ENCODE measurements at regions not wholly inside any gene's neighbourhood (a gene's known extent, or its start where the extent isn't known, plus 50 kb on each side); places are given as distances from the start of the nearest gene placed in this dataset.

DNA sequence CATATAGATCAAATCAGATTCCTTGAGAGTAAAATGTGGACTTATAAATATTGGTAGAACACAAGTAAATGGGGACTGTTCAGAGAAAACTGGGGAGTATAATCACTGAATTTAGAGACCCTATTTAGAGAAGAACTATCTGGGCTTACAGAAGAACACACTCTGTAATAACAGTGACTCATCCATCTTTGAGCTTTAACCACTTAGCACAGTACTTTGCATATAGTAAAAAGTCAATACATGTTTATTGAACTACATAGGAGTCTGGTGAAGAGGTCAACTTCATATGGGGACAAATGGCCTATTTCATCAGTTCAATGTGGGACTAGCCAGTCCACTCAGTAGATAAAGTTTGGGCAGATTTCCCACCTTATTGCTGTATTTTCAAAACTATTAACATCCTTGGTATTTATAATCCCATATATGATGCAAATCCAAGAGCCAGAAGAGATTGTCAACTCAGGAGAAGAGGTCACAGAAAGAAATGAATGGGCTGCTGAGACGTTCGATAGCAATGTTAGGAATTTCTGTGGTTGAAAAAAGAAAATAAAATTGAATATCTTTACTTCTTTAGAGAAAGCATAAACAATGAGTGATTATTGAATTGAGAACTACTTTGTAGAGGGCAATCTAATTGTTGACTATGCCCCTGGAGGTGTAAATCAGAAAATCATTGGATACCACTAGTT lies 119.3 kb upstream of the CACNA2D1 start:
- H3K9ac ChIP-seq (replicated peaks; ENCODE audit: extremely low read depth, insufficient read depth, low read length), result no peak overlapping the region
- no TSS peak for BruUV-seq (replicated peaks)
- FAIRE-seq (no peak), DNase-seq (ENCODE audit: low read depth, low spot score) (no peak)
- intact Hi-C loops (cut with micrococcal nuclease) (no loop called here), dilution Hi-C loops (cut with MboI; ENCODE audit: extremely low pct_ligation_motif_present, low sequenced_read_pairs) (no loop called here)
- no peaks in the 10 kb centered on the region for H3K9me1 ChIP-seq (replicated peaks; ENCODE audit: control insufficient read depth, extremely low read depth, insufficient read depth, low read length)
- no peak overlapping the region for H3K4me2 ChIP-seq (ENCODE audit: insufficient read depth, low read length)
- peaks cover 3% of the 10 kb centered on the region for H3K4me1 ChIP-seq (ENCODE audit: control insufficient read depth, extremely low read depth, insufficient read depth, low read length)
- no peak overlapping the region for H3K27ac ChIP-seq (ENCODE audit: insufficient read depth, low read depth, low read length)
- no peaks in the 10 kb centered on the region for H3K79me2 ChIP-seq (ENCODE audit: control insufficient read depth, insufficient read depth, low read length)
- no peaks in the 10 kb centered on the region for H3K36me3 ChIP-seq (ENCODE audit: control insufficient read depth in 2 of 2, extremely low read depth in 1 of 2, insufficient read depth in 2 of 2, low read length in 2 of 2)
- H3K27me3 ChIP-seq (ENCODE audit: control insufficient read depth in 2 of 2, insufficient read depth in 2 of 2, low read length in 2 of 2), result no peaks in the 10 kb centered on the region
- no peaks in the 10 kb centered on the region for H3K9me3 ChIP-seq (replicated peaks; ENCODE audit: control insufficient read depth, insufficient read depth, low read length)
- H4K20me1 ChIP-seq (replicated peaks; ENCODE audit: control insufficient read depth, extremely low read depth, insufficient read depth, low read length), result no peaks in the 10 kb centered on the region
- ChIA-PET POLR2A (no interaction called here), CTCF (interaction anchor here (1.7 kb wide), 1 partner anchor 9 kb away, joined by 5 read pairs; no protein-coding TSS in a partner anchor)
- peak; percentile 47 for TF ChIP-seq FOS (IDR thresholded peaks at IDR 0.05; ENCODE audit: borderline replicate concordance, insufficient read depth, low read length)
- TF ChIP-seq, protein P1, sequence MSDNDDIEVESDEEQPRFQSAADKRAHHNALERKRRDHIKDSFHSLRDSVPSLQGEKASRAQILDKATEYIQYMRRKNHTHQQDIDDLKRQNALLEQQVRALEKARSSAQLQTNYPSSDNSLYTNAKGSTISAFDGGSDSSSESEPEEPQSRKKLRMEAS (IDR thresholded peaks at IDR 0.05; ENCODE audit: insufficient read depth, insufficient read length), result no peak
- TF ChIP-seq JUN (IDR thresholded peaks at IDR 0.05; ENCODE audit: borderline replicate concordance, insufficient read depth, insufficient read length, low read depth), result peak; percentile 9
- TF ChIP-seq GATA2 (IDR thresholded peaks at IDR 0.05; ENCODE audit: insufficient read depth, insufficient read length, low read depth, low read length), result no peak
- TF ChIP-seq, protein P2, sequence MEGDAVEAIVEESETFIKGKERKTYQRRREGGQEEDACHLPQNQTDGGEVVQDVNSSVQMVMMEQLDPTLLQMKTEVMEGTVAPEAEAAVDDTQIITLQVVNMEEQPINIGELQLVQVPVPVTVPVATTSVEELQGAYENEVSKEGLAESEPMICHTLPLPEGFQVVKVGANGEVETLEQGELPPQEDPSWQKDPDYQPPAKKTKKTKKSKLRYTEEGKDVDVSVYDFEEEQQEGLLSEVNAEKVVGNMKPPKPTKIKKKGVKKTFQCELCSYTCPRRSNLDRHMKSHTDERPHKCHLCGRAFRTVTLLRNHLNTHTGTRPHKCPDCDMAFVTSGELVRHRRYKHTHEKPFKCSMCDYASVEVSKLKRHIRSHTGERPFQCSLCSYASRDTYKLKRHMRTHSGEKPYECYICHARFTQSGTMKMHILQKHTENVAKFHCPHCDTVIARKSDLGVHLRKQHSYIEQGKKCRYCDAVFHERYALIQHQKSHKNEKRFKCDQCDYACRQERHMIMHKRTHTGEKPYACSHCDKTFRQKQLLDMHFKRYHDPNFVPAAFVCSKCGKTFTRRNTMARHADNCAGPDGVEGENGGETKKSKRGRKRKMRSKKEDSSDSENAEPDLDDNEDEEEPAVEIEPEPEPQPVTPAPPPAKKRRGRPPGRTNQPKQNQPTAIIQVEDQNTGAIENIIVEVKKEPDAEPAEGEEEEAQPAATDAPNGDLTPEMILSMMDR (IDR thresholded peaks at IDR 0.05; ENCODE audit: extremely low read depth in 1 of 2, insufficient read depth in 1 of 2, low read depth in 1 of 2, low read length in 2 of 2), result no peak
- H2AFZ ChIP-seq (ENCODE audit: low read depth, low read length), result no peak overlapping the region
- no peak overlapping the region for H3K4me3 ChIP-seq (replicated peaks in 1 of 3; ENCODE audit: insufficient read depth in 1 of 3, low read depth in 1 of 3, low read length in 3 of 3)
